Stimulated activated CD4-positive, alpha-beta T cell treated with anti-CD3 and anti-CD28 coated beads, TNF-alpha, amount 100 ng/mL, for 24 hours (primary cell): ENCODE measurements at regions not wholly inside any gene's neighbourhood (a gene's known extent, or its start where the extent isn't known, plus 50 kb on each side); places are given as distances from the start of the nearest gene placed in this dataset.
"Not testable (repeated sequence)": the region's sequence is repeated elsewhere in the genome, so short reads cannot be mapped to it uniquely, and the experiment has no call there.

Experiments used
- DNase-seq, 3 experiments: peaks; one replicate each; pipeline ENCODE4 v3.0.0-alpha.2; 2020; ENCODE audit warnings: low read depth in 3 of 3

GRCh38 chr1:29755412-29756015, 519.2 kb downstream of the PTPRU start:
- not testable (repeated sequence) for DNase-seq

- no peak for DNase-seq
These were observed 518.5 kb downstream of the PTPRU start for GRCh38 chr1:29754573-29755375.

GRCh38 chr1:29753771-29754572, 517.6 kb downstream of the PTPRU start:
- DNase-seq: no peak

- no peak for DNase-seq
These were observed 516.9 kb downstream of the PTPRU start for GRCh38 chr1:29753244-29753643.

- no peak for DNase-seq
These were observed 515.8 kb downstream of the PTPRU start for GRCh38 chr1:29752141-29752540.

GRCh38 chr1:29749024-29749945, 513.0 kb downstream of the PTPRU start:
- no peak for DNase-seq

GRCh38 chr1:29747196-29747595, 510.9 kb downstream of the PTPRU start:
- no peak for DNase-seq

GRCh38 chr1:29746076-29746665, 509.8 kb downstream of the PTPRU start:
- DNase-seq: no peak

- no peak for DNase-seq
These were observed 508.6 kb downstream of the PTPRU start for GRCh38 chr1:29744684-29745490.

- no peak for DNase-seq
These were observed 507.6 kb downstream of the PTPRU start for GRCh38 chr1:29743931-29744330.

- DNase-seq: no peak
These were observed 506.9 kb downstream of the PTPRU start for GRCh38 chr1:29743264-29743663.

GRCh38 chr1:29739176-29739575, 502.9 kb downstream of the PTPRU start:
- DNase-seq: no peak

- no peak for DNase-seq
These were observed 500.4 kb downstream of the PTPRU start for GRCh38 chr1:29736582-29737188.

GRCh38 chr1:29732453-29732852, 496.1 kb downstream of the PTPRU start:
- no peak for DNase-seq

GRCh38 chr1:29730623-29731022, 494.3 kb downstream of the PTPRU start:
- no peak for DNase-seq

GRCh38 chr1:29729281-29729680, 493.0 kb downstream of the PTPRU start:
- DNase-seq: no peak

GRCh38 chr1:29728703-29729102, 492.4 kb downstream of the PTPRU start:
- DNase-seq: no peak

- no peak for DNase-seq
These were observed 488.9 kb downstream of the PTPRU start for GRCh38 chr1:29725262-29725661.

- DNase-seq: no peak
These were observed 486.3 kb downstream of the PTPRU start for GRCh38 chr1:29722598-29722997.

GRCh38 chr1:29719253-29719652, 482.9 kb downstream of the PTPRU start:
- DNase-seq: no peak
